ENCODE measurements at regions not wholly inside any gene's neighbourhood (a gene's known extent, or its start where the extent isn't known, plus 50 kb on each side); places are given as distances from the start of the nearest gene placed in this dataset.

DNA sequence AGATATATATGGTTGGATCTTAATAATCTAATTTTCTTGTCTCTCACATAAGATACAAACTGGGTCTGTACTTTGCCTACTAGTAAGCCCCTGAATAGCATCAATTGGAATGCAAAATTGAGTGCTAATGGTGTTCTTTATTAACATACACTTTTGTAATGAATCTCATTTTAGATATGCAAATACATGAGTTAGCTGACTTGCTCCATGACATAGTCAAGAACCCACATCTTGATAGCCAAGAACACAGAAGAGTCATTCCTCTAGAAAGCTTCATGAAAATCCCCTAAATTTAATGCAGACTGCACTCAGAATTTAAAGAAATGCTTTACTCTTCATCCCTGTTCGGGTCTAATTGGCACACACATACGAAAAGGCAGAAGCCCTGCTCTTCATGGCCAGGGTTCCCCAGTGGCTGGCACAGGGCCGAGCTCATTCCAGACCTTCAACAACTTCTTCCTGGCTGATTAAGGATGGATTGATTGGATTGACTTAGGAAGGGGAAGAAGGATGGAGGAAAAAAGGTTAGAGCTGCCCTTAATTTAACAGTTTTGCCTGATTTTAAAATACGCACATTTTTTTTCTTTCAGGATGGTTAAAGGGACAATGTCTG lies 431.1 kb upstream of the KLF6 start:
- no peaks in the 10 kb centered on the region for H3K4me1 ChIP-seq (ENCODE audit: insufficient read depth, low read length)
- TF ChIP-seq EZH2phosphoT487 (IDR thresholded peaks at IDR 0.05; ENCODE audit: borderline replicate concordance, low read length) (no peak), EZH2 (IDR thresholded peaks at IDR 0.05; ENCODE audit: low read length, unreplicated experiment) (no peak), CTCF (conservative IDR thresholded peaks at IDR 0.05; ENCODE audit: low read depth, low read length) (no peak)
- H3K27me3 ChIP-seq (ENCODE audit: low read length), result no peaks in the 10 kb centered on the region
- no peak overlapping the region for H3K9ac ChIP-seq (ENCODE audit: low read length)
- no peak for ATAC-seq
- intact Hi-C loops (cut with micrococcal nuclease), result no loop called here
- no peak for DNase-seq
- H3K36me3 ChIP-seq (ENCODE audit: low read depth, low read length), result no peaks in the 10 kb centered on the region
- H3K9me2 ChIP-seq (replicated peaks; ENCODE audit: low read length), result no peaks in the 10 kb centered on the region
- no peaks in the 10 kb centered on the region for H3K79me2 ChIP-seq (ENCODE audit: low read length)
- BruUV-seq (replicated peaks), result no TSS peak
- H4K20me1 ChIP-seq (ENCODE audit: low read length), result no peaks in the 10 kb centered on the region
- H3F3A ChIP-seq (ENCODE audit: low read length, unreplicated experiment), result no peaks in the 10 kb centered on the region
- no peak overlapping the region for H3K4me2 ChIP-seq (ENCODE audit: low read length)
- no peak overlapping the region for H3K4me3 ChIP-seq (ENCODE audit: low read length)
- H3K27ac ChIP-seq (ENCODE audit: low read length), result no peak overlapping the region
- no peak overlapping the region for H2AFZ ChIP-seq (ENCODE audit: low read length)
- no peaks in the 10 kb centered on the region for H3K9me3 ChIP-seq (ENCODE audit: low read length)
- ChIA-PET POLR2A (ENCODE audit: unreplicated experiment) (no interaction called here), CTCF (no interaction called here)

DNA sequence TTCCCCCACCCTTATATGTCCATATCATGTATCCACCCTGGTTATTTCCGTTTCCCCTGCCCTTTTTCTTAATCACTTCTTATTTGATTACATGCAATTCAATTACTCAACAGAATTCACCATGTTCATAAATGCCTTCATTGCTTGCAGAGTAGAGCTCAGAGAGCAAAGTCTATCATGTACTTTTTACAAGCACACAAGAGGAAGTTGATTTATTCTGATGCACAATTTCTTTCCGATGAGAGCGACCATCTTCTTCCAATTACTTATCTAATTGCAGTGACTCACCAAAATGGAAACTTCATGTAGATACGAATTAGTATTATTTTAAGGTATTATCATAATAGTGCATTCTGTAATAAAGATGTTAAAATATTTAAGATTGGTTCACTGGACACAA lies 430.5 kb upstream of the KLF6 start:
- TF ChIP-seq EZH2 (IDR thresholded peaks at IDR 0.05; ENCODE audit: low read length, unreplicated experiment) (no peak), EZH2phosphoT487 (IDR thresholded peaks at IDR 0.05; ENCODE audit: borderline replicate concordance, low read length) (no peak), CTCF (conservative IDR thresholded peaks at IDR 0.05; ENCODE audit: low read depth, low read length) (no peak)
- H3K9me3 ChIP-seq (ENCODE audit: low read length), result no peaks in the 10 kb centered on the region
- H2AFZ ChIP-seq (ENCODE audit: low read length), result no peak overlapping the region
- BruUV-seq (replicated peaks), result no TSS peak
- H3K9me2 ChIP-seq (replicated peaks; ENCODE audit: low read length), result no peaks in the 10 kb centered on the region
- intact Hi-C loops (cut with micrococcal nuclease), result no loop called here
- no peaks in the 10 kb centered on the region for H3K4me1 ChIP-seq (ENCODE audit: insufficient read depth, low read length)
- ChIA-PET CTCF (no interaction called here), POLR2A (ENCODE audit: unreplicated experiment) (no interaction called here)
- no peak overlapping the region for H3K4me2 ChIP-seq (ENCODE audit: low read length)
- no peak for DNase-seq
- no peak overlapping the region for H3K27ac ChIP-seq (ENCODE audit: low read length)
- no peaks in the 10 kb centered on the region for H4K20me1 ChIP-seq (ENCODE audit: low read length)
- H3K4me3 ChIP-seq (ENCODE audit: low read length), result no peak overlapping the region
- H3K36me3 ChIP-seq (ENCODE audit: low read depth, low read length), result no peaks in the 10 kb centered on the region
- no peaks in the 10 kb centered on the region for H3K79me2 ChIP-seq (ENCODE audit: low read length)
- no peak overlapping the region for H3K9ac ChIP-seq (ENCODE audit: low read length)
- H3F3A ChIP-seq (ENCODE audit: low read length, unreplicated experiment), result no peaks in the 10 kb centered on the region
- no peaks in the 10 kb centered on the region for H3K27me3 ChIP-seq (ENCODE audit: low read length)
- ATAC-seq, result no peak

GRCh38 chr10:4214908-4215307 lies 429.9 kb upstream of the KLF6 start:
- no peak for ATAC-seq
- BruUV-seq (replicated peaks), result no TSS peak
- ChIA-PET POLR2A (ENCODE audit: unreplicated experiment) (no interaction called here), CTCF (no interaction called here)
- Histone ChIP-seq H3K4me3 (ENCODE audit: low read length) (no peak overlapping the region), H3K9me3 (ENCODE audit: low read length) (no peaks in the 10 kb centered on the region), H3K79me2 (ENCODE audit: low read length) (no peaks in the 10 kb centered on the region), H3K9me2 (replicated peaks; ENCODE audit: low read length) (no peaks in the 10 kb centered on the region), H2AFZ (ENCODE audit: low read length) (no peak overlapping the region), H3K27me3 (ENCODE audit: low read length) (no peaks in the 10 kb centered on the region), H3K4me2 (ENCODE audit: low read length) (no peak overlapping the region), H3K36me3 (ENCODE audit: low read depth, low read length) (no peaks in the 10 kb centered on the region), H3K4me1 (ENCODE audit: insufficient read depth, low read length) (no peaks in the 10 kb centered on the region), H3F3A (ENCODE audit: low read length, unreplicated experiment) (no peaks in the 10 kb centered on the region), H4K20me1 (ENCODE audit: low read length) (no peaks in the 10 kb centered on the region), H3K27ac (ENCODE audit: low read length) (no peak overlapping the region), H3K9ac (ENCODE audit: low read length) (no peak overlapping the region)
- no peak for DNase-seq
- intact Hi-C loops (cut with micrococcal nuclease), result no loop called here
- TF ChIP-seq EZH2 (IDR thresholded peaks at IDR 0.05; ENCODE audit: low read length, unreplicated experiment) (no peak), CTCF (conservative IDR thresholded peaks at IDR 0.05; ENCODE audit: low read depth, low read length) (no peak), EZH2phosphoT487 (IDR thresholded peaks at IDR 0.05; ENCODE audit: borderline replicate concordance, low read length) (no peak)

Data from PC-3 (cell line).